ENCODE measurements at regions not wholly inside any gene's neighbourhood (a gene's known extent, or its start where the extent isn't known, plus 50 kb on each side); places are given as distances from the start of the nearest gene placed in this dataset.

DNA sequence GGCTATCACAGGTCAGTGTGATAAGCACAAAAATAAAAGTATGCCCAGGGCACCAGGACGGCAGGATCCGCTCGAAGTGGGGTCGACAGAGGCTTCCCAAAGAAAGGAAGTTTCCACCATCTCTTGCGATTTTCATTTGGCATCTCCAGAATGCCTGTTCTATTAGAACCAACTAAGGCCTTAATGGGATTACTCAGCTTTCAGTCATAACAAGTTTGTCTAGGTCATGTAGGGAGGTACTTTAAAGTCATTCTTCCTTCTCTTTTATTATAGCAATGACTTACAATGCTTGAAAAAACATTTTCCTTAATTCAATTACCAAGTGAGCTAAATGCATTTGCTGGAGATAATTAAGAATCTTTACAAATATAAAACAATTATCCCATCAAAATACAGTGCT lies 83.6 kb upstream of the DIO3 start:
- H3K4me1 ChIP-seq = no peaks in the 10 kb centered on the region
- no peak overlapping the region for H3K4me3 ChIP-seq (ENCODE audit: low read depth, low read length)
- DNase-seq = no peak
- no peaks in the 10 kb centered on the region for H3K9me3 ChIP-seq
- H3K27me3 ChIP-seq = no peaks in the 10 kb centered on the region
- no peaks in the 10 kb centered on the region for H3K36me3 ChIP-seq
- TF ChIP-seq, protein P1, sequence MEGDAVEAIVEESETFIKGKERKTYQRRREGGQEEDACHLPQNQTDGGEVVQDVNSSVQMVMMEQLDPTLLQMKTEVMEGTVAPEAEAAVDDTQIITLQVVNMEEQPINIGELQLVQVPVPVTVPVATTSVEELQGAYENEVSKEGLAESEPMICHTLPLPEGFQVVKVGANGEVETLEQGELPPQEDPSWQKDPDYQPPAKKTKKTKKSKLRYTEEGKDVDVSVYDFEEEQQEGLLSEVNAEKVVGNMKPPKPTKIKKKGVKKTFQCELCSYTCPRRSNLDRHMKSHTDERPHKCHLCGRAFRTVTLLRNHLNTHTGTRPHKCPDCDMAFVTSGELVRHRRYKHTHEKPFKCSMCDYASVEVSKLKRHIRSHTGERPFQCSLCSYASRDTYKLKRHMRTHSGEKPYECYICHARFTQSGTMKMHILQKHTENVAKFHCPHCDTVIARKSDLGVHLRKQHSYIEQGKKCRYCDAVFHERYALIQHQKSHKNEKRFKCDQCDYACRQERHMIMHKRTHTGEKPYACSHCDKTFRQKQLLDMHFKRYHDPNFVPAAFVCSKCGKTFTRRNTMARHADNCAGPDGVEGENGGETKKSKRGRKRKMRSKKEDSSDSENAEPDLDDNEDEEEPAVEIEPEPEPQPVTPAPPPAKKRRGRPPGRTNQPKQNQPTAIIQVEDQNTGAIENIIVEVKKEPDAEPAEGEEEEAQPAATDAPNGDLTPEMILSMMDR (IDR thresholded peaks at IDR 0.05; ENCODE audit: low read depth, low read length) = no peak

DNA sequence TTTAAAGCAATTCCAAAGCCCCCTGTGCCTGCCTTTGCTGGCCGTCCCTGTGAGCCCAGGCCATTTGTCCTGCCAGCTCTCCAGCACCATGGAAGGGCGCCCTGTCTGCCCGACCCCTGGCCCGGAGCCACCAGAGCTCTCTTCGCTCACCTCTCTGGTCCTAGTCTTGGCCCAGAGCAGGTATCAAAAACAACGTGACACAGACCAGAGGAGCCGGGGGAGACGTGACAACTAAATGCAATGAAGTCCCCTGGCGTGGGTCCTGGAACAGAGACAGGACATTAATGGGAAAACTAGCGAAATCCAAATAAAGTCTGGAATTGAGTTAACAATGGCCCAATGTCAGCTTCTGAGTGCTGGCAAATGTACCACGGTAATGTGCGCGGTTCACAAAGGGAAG lies 83.2 kb upstream of the DIO3 start:
- Histone ChIP-seq H3K4me1 (no peaks in the 10 kb centered on the region), H3K36me3 (no peaks in the 10 kb centered on the region), H3K9me3 (no peaks in the 10 kb centered on the region), H3K27me3 (no peaks in the 10 kb centered on the region), H3K4me3 (ENCODE audit: low read depth, low read length) (no peak overlapping the region)
- DNase-seq = peak; percentile 49
- TF ChIP-seq, protein P1 (IDR thresholded peaks at IDR 0.05; ENCODE audit: low read depth, low read length) = no peak

DNA sequence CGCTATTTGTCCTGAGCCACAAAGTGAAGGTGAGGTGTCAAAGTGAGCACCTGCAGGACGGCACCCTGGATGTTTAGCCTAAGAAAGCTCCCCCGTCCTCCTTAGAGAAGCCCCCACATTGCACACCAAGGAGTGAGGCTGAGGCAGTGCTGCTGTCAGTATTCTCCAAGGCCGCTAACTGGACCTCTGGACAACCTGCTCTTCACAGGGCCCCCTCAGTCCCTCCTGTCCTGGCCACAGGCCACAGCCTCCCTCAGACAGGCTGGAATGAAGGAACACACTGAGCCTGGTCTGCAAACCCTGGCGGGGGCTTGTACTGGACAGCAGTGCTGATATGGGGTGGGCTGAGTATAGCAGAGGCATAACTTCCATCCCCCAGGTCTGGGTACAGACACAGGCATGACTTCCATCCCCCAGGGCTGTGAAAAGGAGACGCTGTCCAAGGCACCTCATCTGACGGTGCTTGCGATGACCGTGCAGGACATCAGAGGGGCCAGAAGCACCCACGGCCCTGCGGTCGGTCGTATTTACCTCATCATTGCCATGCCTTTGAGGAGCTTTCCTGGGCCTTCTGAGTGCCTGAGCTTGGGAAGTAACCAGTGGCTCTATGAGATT lies 82.4 kb upstream of the DIO3 start:
- TF ChIP-seq, protein P1 (IDR thresholded peaks at IDR 0.05; ENCODE audit: low read depth, low read length) = no peak
- no peak for DNase-seq
- Histone ChIP-seq H3K4me3 (ENCODE audit: low read depth, low read length) (no peak overlapping the region), H3K4me1 (no peaks in the 10 kb centered on the region), H3K36me3 (no peaks in the 10 kb centered on the region), H3K9me3 (no peaks in the 10 kb centered on the region), H3K27me3 (no peaks in the 10 kb centered on the region)

DNA sequence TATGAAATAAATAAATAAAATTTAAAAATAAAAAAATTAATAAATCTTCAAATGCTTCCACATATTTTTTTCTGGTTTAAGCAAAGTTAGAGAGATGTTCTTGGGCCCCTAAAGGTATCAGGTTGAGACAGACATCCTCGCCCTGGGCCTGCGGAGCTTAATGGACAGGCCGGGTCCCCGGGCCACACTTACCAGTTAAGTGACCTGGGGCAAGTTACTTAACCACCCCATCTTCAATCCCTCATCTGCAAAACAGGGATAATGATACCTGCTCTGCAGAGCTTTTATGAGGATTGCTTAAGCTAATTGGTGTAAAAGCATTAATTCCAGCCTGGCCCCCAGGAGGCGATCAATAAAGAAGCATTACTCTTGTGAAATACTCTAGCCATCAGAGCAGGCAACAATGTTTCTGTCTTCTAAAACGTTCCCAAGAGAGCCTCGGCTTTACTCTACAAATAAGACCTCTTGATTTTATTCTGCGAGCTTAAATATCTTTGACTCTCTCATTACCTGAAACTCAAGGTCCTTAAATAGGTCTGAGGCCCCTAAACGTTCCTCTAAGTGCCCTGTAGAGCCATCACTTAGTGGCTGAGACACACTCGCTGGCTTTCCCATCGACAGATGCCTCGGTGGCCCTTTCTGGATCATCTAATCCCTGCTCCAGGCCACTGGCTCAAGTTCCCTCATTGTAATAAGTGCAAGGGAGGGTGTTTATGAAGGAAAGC lies 81.1 kb upstream of the DIO3 start:
- Histone ChIP-seq H3K9me3 (no peaks in the 10 kb centered on the region), H3K27me3 (no peaks in the 10 kb centered on the region; the same call in 1 of the 2 replicates), H3K4me3 (ENCODE audit: low read depth, low read length) (no peak overlapping the region), H3K36me3 (no peaks in the 10 kb centered on the region), H3K4me1 (no peaks in the 10 kb centered on the region)
- DNase-seq = no peak
- TF ChIP-seq, protein P1 (IDR thresholded peaks at IDR 0.05; ENCODE audit: low read depth, low read length) = no peak

DNA sequence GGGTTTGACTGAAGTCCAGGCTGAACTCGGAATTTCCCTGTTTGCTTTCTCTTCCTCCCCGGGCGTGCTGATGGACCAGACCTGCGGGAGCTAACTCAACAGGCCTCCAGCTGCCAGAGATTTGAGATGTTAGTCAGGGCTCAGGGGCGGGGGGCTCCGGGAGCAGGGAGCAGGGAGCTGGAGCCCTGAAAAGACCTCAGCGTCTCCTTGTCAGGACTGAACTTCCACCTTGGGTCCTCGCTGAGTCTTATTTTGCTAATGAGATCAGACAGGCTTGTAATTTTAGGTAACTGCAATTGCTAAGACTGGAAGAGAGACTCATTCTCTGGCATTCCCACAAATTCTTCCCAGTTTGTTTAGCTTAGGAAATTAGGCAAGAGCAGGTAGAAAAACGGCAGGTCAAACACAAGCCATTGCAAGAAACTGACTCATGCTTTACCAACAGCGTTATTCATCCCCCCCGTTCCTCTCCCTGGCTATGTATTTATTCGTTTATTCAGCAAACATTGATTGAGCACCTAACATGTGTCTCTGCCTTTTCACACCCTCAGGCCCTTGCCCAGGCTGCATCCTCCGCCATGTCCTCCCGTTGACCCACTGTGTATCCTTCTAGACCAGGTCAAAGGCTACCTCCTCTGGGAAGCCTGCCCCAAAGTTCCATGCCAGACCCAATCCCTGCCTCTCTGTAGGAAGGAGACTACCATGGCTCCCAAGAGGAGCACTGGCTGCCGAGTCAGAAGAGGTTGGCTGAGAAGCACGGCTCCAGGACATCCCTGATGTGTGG lies 80.4 kb upstream of the DIO3 start:
- Histone ChIP-seq H3K4me3 (ENCODE audit: low read depth, low read length) (no peak overlapping the region), H3K36me3 (no peaks in the 10 kb centered on the region), H3K4me1 (no peaks in the 10 kb centered on the region), H3K9me3 (no peaks in the 10 kb centered on the region), H3K27me3 (no peaks in the 10 kb centered on the region; the same call in 1 of the 2 replicates)
- TF ChIP-seq, protein P1 (IDR thresholded peaks at IDR 0.05; ENCODE audit: low read depth, low read length) = no peak
- no peak for DNase-seq

All from BE2C (cell line).